HG03039 (cell line): ENCODE measurements at regions not wholly inside any gene's neighbourhood (a gene's known extent, or its start where the extent isn't known, plus 50 kb on each side); places are given as distances from the start of the nearest gene placed in this dataset.
"Not testable (repeated sequence)": the region's sequence is repeated elsewhere in the genome, so short reads cannot be mapped to it uniquely, and the experiment has no call there.

ENCODE experiments used
- ATAC-seq: cut with Tn5 transposase; IDR thresholded peaks from one replicate; pipeline ENCODE4 v1.9.1; 2021; ENCODE audit warnings: mild to moderate bottlenecking, moderate library complexity; ENCODE audit not compliant: unreplicated experiment

- ATAC-seq, result no peak
Measured at GRCh38 chr10:33794460-33794859, 460.0 kb upstream of the NRP1 start.

GRCh38 chr10:33793793-33794192, 459.3 kb upstream of the NRP1 start:
- ATAC-seq, result no peak

- ATAC-seq, result no peak
Measured at GRCh38 chr10:33791272-33791660, 456.8 kb upstream of the NRP1 start.

- no peak for ATAC-seq
Measured at GRCh38 chr10:33790521-33791271, 456.2 kb upstream of the NRP1 start.

- ATAC-seq, result no peak
Measured at GRCh38 chr10:33783557-33783956, 449.1 kb upstream of the NRP1 start.

GRCh38 chr10:33783078-33783477, 448.6 kb upstream of the NRP1 start:
- no peak for ATAC-seq

- no peak for ATAC-seq
Measured at GRCh38 chr10:33781606-33782395, 447.3 kb upstream of the NRP1 start.

GRCh38 chr10:33780961-33781360, 446.5 kb upstream of the NRP1 start:
- no peak for ATAC-seq

GRCh38 chr10:33777223-33777622, 442.8 kb upstream of the NRP1 start:
- no peak for ATAC-seq

- ATAC-seq, result no peak
Measured at GRCh38 chr10:33776419-33777070, 442.1 kb upstream of the NRP1 start.

GRCh38 chr10:33774857-33775256, 440.4 kb upstream of the NRP1 start:
- no peak for ATAC-seq

- no peak for ATAC-seq
Measured at GRCh38 chr10:33773886-33774480, 439.5 kb upstream of the NRP1 start.

GRCh38 chr10:33773253-33773573, 438.7 kb upstream of the NRP1 start:
- no peak for ATAC-seq

- ATAC-seq, result no peak
Measured at GRCh38 chr10:33772370-33773252, 438.1 kb upstream of the NRP1 start.

- ATAC-seq, result not testable (repeated sequence)
Measured at GRCh38 chr10:33771856-33772255, 437.4 kb upstream of the NRP1 start.

- ATAC-seq, result no peak
Measured at GRCh38 chr10:33764694-33765185, 430.3 kb upstream of the NRP1 start.

- ATAC-seq, result no peak
Measured at GRCh38 chr10:33760056-33760943, 425.8 kb upstream of the NRP1 start.

- no peak for ATAC-seq
Measured at GRCh38 chr10:33759191-33759590, 424.7 kb upstream of the NRP1 start.

GRCh38 chr10:33758299-33758698, 423.8 kb upstream of the NRP1 start:
- no peak for ATAC-seq
